Brain microvascular endothelial cell (primary cell): ENCODE measurements at regions not wholly inside any gene's neighbourhood (a gene's known extent, or its start where the extent isn't known, plus 50 kb on each side); places are given as distances from the start of the nearest gene placed in this dataset.

Source experiments
- DNase-seq: peaks from one replicate; pipeline ENCODE4 v3.0.0-alpha.2; 2020
- H3K27ac ChIP-seq: fragments of 250-450 bp; sonication (Bioruptor Pico); 2 replicates; pipeline ENCODE4 v1.5.1; 2020; ENCODE audit warnings: mild to moderate bottlenecking, moderate library complexity
- H3K27me3 ChIP-seq: fragments of 250-450 bp; sonication (Bioruptor Pico); replicated peaks from 2 replicates; pipeline ENCODE4 v1.5.1; 2020; ENCODE audit warnings: mild to moderate bottlenecking
- H3K36me3 ChIP-seq: fragments of 250-450 bp; sonication (Bioruptor Pico); replicated peaks from 2 replicates; pipeline ENCODE4 v1.5.1; 2020; ENCODE audit warnings: mild to moderate bottlenecking
- H3K4me3 ChIP-seq: 2 replicates; pipeline ENCODE4 v1.5.1; 2011; ENCODE audit warnings: low read depth, mild to moderate bottlenecking, control low read depth, low read length, moderate library complexity
- in situ Hi-C: cut with HindIII; loops from 2 replicates; pipeline ENCODE4 v1.10.0; 2017; ENCODE audit warnings: low sequenced_read_pairs, low pct_ligation_motif_present
- TF ChIP-seq, protein P1 (sequence below): IDR thresholded peaks from 2 replicates; pipeline ENCODE4 v1.5.1; 2011; ENCODE audit warnings: low read depth, mild to moderate bottlenecking, moderate library complexity, low read length, control low read depth, inconsistent platforms; ENCODE audit errors: missing control alignments

DNA sequence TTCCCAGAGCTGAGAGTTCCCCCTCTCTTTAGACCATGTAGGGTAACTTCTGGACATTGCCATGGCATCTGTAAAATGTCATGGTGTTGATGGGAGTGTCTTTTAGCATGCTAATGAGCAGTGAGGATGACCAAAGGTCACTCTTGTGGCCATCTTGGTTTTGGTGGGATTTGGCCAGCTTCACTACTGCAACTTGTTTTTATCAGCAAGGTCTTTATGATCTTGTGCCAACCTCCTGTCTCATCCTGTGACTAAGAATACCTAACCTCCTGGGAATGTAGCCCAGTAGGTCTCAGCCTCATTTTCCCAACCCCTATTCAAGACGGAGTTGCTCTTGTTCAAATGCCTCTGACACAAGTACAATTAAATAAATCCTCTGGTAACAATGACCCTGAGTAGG, 244.4 kb downstream of the NEDD1 start:
- TF ChIP-seq, protein P1, sequence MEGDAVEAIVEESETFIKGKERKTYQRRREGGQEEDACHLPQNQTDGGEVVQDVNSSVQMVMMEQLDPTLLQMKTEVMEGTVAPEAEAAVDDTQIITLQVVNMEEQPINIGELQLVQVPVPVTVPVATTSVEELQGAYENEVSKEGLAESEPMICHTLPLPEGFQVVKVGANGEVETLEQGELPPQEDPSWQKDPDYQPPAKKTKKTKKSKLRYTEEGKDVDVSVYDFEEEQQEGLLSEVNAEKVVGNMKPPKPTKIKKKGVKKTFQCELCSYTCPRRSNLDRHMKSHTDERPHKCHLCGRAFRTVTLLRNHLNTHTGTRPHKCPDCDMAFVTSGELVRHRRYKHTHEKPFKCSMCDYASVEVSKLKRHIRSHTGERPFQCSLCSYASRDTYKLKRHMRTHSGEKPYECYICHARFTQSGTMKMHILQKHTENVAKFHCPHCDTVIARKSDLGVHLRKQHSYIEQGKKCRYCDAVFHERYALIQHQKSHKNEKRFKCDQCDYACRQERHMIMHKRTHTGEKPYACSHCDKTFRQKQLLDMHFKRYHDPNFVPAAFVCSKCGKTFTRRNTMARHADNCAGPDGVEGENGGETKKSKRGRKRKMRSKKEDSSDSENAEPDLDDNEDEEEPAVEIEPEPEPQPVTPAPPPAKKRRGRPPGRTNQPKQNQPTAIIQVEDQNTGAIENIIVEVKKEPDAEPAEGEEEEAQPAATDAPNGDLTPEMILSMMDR = no peak
- in situ Hi-C loops = no loop called here
- DNase-seq = no peak

DNA sequence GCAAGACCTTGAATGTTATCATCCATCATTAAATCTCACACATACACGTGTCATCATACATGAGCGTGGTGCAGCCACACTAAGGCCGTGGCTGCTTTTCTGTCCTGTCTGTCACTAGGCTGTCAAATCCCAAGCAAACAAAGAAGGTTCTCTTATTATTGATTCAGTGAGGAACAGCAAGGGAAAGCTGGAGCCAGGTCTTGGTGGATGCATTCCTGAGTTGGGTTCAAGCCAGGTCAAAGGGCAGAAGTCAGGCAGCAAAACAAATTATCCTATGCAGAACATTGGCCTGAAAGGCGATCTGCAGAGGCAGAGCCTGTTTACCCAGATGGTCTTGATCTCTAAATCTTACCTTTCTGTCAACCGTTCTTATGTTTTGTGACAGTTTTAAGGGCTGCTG, 252.3 kb downstream of the NEDD1 start:
- no peak overlapping the region for H3K27ac ChIP-seq
- H3K36me3 ChIP-seq = no peaks in the 10 kb centered on the region
- no peaks in the 10 kb centered on the region for H3K27me3 ChIP-seq
- no peak overlapping the region for H3K4me3 ChIP-seq
- TF ChIP-seq, protein P1 = no peak
- no peak for DNase-seq
- in situ Hi-C loops = no loop called here

More for the DNA sequence above, 244.4 kb downstream of the NEDD1 start:
- H3K27ac ChIP-seq = no peak overlapping the region
- no peaks in the 10 kb centered on the region for H3K27me3 ChIP-seq
- H3K4me3 ChIP-seq = no peak overlapping the region
- no peaks in the 10 kb centered on the region for H3K36me3 ChIP-seq

DNA sequence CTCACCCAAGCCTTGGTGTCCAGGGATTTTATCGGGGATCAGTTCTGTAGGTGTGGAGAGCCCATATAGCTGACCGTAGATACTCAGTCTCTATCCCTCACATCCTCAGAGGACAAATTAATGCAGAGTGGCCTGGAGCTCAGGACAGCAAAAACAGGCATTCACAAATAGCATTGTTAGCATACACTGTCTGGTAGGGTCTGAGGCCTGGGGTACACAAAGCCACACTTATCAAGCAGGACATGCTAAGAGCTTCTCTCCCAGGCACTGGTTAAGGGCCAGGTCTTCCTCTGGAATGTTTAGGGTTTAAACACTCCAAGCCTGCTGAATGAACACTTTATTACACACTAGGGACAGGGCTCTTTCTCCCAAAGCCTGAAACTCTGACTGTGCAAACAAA, 253.2 kb downstream of the NEDD1 start:
- in situ Hi-C loops = no loop called here
- no peaks in the 10 kb centered on the region for H3K27me3 ChIP-seq
- no peak overlapping the region for H3K27ac ChIP-seq
- TF ChIP-seq, protein P1 = no peak
- no peak for DNase-seq
- no peak overlapping the region for H3K4me3 ChIP-seq
- no peaks in the 10 kb centered on the region for H3K36me3 ChIP-seq

DNA sequence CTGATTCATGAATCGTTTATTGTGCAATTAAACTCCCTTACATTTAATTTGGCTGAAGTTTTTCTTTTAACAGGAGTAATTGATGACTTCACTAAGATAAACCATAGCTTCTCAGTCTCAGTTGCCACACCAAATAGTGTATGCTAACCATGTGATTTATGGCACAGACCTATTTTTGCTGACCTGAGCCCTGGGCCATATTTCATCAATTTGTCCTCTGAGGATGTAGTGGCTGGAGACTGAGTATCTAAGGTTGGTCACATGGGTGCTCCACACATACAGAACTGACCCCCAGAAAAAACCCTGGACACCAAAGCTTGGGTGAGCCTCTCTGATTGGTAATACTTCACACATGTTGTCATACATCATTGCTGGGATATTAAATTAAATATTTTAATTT, 255.1 kb downstream of the NEDD1 start:
- H3K4me3 ChIP-seq = no peak overlapping the region
- H3K27me3 ChIP-seq = no peaks in the 10 kb centered on the region
- no peaks in the 10 kb centered on the region for H3K36me3 ChIP-seq
- no peak overlapping the region for H3K27ac ChIP-seq
- in situ Hi-C loops = no loop called here
- TF ChIP-seq, protein P1 = no peak
- no peak for DNase-seq

DNA sequence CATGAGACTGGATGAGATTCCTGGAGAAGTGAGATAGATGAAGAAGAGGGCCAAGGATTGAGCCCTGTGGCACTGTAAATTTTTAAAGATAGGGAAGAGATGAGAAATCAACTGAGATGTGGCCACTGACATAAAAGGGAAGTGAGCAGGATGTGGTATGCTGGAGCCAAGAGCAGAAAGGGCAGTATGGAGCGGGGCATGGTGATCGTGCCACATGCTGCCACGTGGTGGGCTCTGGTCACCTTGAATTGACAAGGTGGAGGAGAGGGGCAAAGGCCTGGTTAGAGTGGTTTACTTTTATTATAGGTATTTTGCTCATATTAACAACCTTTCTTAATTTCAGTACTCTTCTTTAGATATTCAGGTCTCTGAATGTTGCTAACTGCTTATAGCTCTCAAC, 257.9 kb downstream of the NEDD1 start:
- Histone ChIP-seq H3K36me3 (no peaks in the 10 kb centered on the region), H3K4me3 (no peak overlapping the region), H3K27ac (no peak overlapping the region), H3K27me3 (no peaks in the 10 kb centered on the region)
- no peak for DNase-seq
- in situ Hi-C loops = no loop called here
- TF ChIP-seq, protein P1 = no peak

DNA sequence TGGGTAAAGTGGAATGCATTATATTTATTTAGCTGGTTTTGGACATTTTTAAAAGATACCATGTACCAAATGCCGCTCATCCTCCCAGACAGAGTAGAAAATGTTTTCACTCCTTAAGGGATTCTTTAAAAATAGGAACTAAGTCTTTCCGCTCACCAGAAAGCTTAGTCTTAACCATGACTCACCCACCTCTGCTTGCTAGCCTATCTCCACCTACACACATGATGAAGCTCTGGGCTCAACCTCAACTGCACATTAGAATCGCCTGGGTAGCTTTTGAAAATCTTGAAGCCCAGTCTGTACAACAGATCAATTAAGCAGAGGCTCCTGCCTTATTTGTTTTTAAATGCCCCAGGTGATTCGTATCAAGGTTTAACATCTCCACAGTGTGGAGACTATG, 260.5 kb downstream of the NEDD1 start:
- Histone ChIP-seq H3K4me3 (no peak overlapping the region), H3K36me3 (no peaks in the 10 kb centered on the region), H3K27ac (no peak overlapping the region), H3K27me3 (no peaks in the 10 kb centered on the region)
- in situ Hi-C loops = no loop called here
- TF ChIP-seq, protein P1 = no peak
- no peak for DNase-seq
